Testis (tissue), 2 donors: ENCODE measurements at regions not wholly inside any gene's neighbourhood (a gene's known extent, or its start where the extent isn't known, plus 50 kb on each side); places are given as distances from the start of the nearest gene placed in this dataset.

Experiments
- POLR2A ChIP-seq: fragments of 450-650 bp; IDR thresholded peaks from one replicate; pipeline ENCODE4 v1.6.1; 2017; ENCODE audit warnings: antibody characterized with exemption, mild to moderate bottlenecking, moderate library complexity
- TF ChIP-seq, protein P1 (sequence below), 3 experiments: fragments of 450-650 bp in 2 of 3; fragments of 200-600 bp in 1 of 3; sonication (generic) in 1 of 3; IDR thresholded peaks; one replicate each; pipeline ENCODE4 v1.5.1; 2016 to 2019; ENCODE audit warnings: antibody characterized with exemption in 3 of 3, mild to moderate bottlenecking in 2 of 3, moderate library complexity in 1 of 3

DNA sequence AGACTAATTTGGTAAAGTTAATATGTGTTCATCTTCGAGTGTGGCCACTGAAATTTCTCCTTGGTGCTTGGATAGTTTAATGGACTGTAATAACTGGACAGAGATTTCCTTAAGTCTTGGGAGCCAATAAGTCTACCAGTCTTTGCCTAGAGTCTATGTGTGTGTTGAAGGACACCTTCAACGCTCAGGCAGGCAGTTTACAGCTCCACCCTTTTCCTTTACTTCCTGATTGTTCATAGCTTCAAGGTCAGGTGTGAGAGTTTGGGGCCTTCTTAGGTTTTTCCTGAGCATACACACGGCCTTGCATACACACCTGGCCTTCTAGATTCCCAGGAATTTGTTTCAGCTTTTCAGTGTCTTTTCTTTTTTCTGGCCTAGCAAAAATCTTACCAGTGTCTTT, 355.3 kb upstream of the AMOT start:
- TF ChIP-seq, protein P1, sequence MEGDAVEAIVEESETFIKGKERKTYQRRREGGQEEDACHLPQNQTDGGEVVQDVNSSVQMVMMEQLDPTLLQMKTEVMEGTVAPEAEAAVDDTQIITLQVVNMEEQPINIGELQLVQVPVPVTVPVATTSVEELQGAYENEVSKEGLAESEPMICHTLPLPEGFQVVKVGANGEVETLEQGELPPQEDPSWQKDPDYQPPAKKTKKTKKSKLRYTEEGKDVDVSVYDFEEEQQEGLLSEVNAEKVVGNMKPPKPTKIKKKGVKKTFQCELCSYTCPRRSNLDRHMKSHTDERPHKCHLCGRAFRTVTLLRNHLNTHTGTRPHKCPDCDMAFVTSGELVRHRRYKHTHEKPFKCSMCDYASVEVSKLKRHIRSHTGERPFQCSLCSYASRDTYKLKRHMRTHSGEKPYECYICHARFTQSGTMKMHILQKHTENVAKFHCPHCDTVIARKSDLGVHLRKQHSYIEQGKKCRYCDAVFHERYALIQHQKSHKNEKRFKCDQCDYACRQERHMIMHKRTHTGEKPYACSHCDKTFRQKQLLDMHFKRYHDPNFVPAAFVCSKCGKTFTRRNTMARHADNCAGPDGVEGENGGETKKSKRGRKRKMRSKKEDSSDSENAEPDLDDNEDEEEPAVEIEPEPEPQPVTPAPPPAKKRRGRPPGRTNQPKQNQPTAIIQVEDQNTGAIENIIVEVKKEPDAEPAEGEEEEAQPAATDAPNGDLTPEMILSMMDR (IDR thresholded peaks at IDR 0.05): no peak
- no peak for TF ChIP-seq POLR2A
